ENCODE measurements at regions not wholly inside any gene's neighbourhood (a gene's known extent, or its start where the extent isn't known, plus 50 kb on each side); places are given as distances from the start of the nearest gene placed in this dataset.

DNA sequence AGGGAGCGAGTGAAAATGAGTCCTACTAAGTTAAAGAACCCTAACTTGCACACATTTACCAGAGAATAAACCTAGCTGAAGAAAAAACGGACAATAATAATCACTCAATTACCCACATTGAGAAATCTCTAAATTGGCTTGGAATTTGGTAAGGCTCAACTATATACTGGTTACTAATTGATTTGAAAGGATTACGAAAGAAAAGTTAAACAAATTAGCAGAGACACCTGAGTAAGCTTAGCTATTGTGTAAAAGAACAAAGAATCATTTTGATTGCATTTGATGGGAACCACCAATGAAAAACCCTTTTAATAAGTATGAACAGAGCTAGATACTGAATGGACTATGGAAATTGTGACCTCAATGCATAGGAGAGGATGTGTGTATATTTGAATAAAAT, 118.6 kb upstream of the ADGRF1 start:
- no peak overlapping the region for H3K4me3 ChIP-seq
- no peaks in the 10 kb centered on the region for H3K9me3 ChIP-seq (replicated peaks; ENCODE audit: control insufficient read depth, insufficient read depth, low read depth, low read length)
- CTCF ChIA-PET (ENCODE audit: low intra/inter-chr PET ratio): no interaction called here
- no peak overlapping the region for H3K4me2 ChIP-seq (ENCODE audit: insufficient read depth, low read length)
- no peak overlapping the region for H3K9ac ChIP-seq (ENCODE audit: insufficient read depth in 1 of 2, low read depth in 2 of 2, low read length in 2 of 2)
- no TSS peak for BruUV-seq (replicated peaks)
- no peak for DNase-seq (ENCODE audit: extremely low read depth in 1 of 4, low spot score in 3 of 4)
- no peak overlapping the region for H3K27ac ChIP-seq (ENCODE audit: extremely low read depth, low read depth, low read length)
- H3K27me3 ChIP-seq (ENCODE audit: control insufficient read depth in 2 of 2, insufficient read depth in 2 of 2, low read length in 2 of 2): no peaks in the 10 kb centered on the region
- in situ Hi-C loops (cut with MboI) (no loop called here), intact Hi-C loops (cut with micrococcal nuclease) (no loop called here)
- H3K79me2 ChIP-seq (ENCODE audit: control insufficient read depth, insufficient read depth, low read length): no peaks in the 10 kb centered on the region
- no peak for FAIRE-seq
- no peak for ATAC-seq
- no peaks in the 10 kb centered on the region for H3K36me3 ChIP-seq (ENCODE audit: control insufficient read depth, insufficient read depth, low read length)
- 11% methylated on average over 3 of the region's 3 CpGs for WGBS (ENCODE audit: insufficient coverage, low coverage, missing lambda C conversion rate)
- no peaks in the 10 kb centered on the region for H3K9me1 ChIP-seq (ENCODE audit: control insufficient read depth, insufficient read depth, low read length)
- H3K4me1 ChIP-seq (replicated peaks in 1 of 2; ENCODE audit: control insufficient read depth in 2 of 2, insufficient read depth in 2 of 2, low read length in 2 of 2): no peaks in the 10 kb centered on the region
- no peaks in the 10 kb centered on the region for H4K20me1 ChIP-seq (replicated peaks; ENCODE audit: control insufficient read depth, insufficient read depth, low read length)
- H2AFZ ChIP-seq (ENCODE audit: low read depth, low read length): no peak overlapping the region
- TF ChIP-seq ZEB2 (IDR thresholded peaks at IDR 0.05): no peak
- no peak for TF ChIP-seq ARID3A (IDR thresholded peaks at IDR 0.05; ENCODE audit: borderline replicate concordance, low read depth, low read length)
- no peak for TF ChIP-seq ARID3B (CRISPR knock-in tag; IDR thresholded peaks at IDR 0.05; ENCODE audit: borderline replicate concordance)
- TF ChIP-seq, protein P1, sequence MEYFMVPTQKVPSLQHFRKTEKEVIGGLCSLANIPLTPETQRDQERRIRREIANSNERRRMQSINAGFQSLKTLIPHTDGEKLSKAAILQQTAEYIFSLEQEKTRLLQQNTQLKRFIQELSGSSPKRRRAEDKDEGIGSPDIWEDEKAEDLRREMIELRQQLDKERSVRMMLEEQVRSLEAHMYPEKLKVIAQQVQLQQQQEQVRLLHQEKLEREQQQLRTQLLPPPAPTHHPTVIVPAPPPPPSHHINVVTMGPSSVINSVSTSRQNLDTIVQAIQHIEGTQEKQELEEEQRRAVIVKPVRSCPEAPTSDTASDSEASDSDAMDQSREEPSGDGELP (CRISPR knock-in tag; IDR thresholded peaks at IDR 0.05; ENCODE audit: borderline replicate concordance): no peak
- TF ChIP-seq FOXA3 (CRISPR knock-in tag; conservative IDR thresholded peaks at IDR 0.05 in 1 of 2, IDR thresholded peaks at IDR 0.05 in 1 of 2): no peak
- TF ChIP-seq PHTF2 (CRISPR knock-in tag; IDR thresholded peaks at IDR 0.05): no peak
- no peak for TF ChIP-seq ZNF140 (CRISPR knock-in tag; IDR thresholded peaks at IDR 0.05)
- TF ChIP-seq KLF16 (IDR thresholded peaks at IDR 0.05): no peak
- POLR2A ChIA-PET: no interaction called here
